T-helper 1 cell treated with Interleukin-12 subunit alpha and Interleukin-12 subunit beta and Interleukin-4 antibody, amounts not matched to agents 30 ng/mL and 1 ng/mL, for 36 hours (primary cell): ENCODE measurements at regions not wholly inside any gene's neighbourhood (a gene's known extent, or its start where the extent isn't known, plus 50 kb on each side); places are given as distances from the start of the nearest gene placed in this dataset.

Experiments
- intact Hi-C: fragments of 100-400 bp; cut with micrococcal nuclease; formaldehyde crosslinking; loops from one replicate; pipeline ENCODE4 v1.15.1; 2024

GRCh38 chr2:66382091-66382490 is 52.8 kb upstream of the MEIS1 start:
- intact Hi-C loops, result no loop called here

GRCh38 chr2:66379473-66379872 is 55.5 kb upstream of the MEIS1 start:
- intact Hi-C loops, result no loop called here

DNA sequence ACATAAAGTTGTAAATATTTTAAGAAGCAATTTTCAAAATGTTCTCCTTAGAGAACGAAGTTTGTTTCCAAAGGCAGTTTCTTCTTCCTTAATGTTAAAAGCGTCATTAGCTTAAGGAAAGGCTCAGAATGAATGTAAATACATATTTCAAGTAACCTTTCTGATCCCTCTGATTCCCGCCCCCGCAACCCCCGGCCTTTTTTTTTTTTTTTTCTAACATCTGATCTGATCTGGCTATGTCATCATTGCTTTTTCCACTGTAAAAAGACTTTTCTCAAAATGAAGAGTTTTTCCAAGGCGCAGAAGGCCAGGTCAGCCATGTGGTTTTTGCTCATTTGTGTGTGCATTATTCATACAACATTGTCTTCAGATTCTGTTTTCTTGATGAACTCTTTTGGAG is 57.1 kb upstream of the MEIS1 start:
- intact Hi-C loops, result no loop called here

- intact Hi-C loops, result no loop called here
Measured at GRCh38 chr2:66370824-66371223, 64.1 kb upstream of the MEIS1 start.

GRCh38 chr2:66366619-66367018 is 68.3 kb upstream of the MEIS1 start:
- intact Hi-C loops, result no loop called here

DNA sequence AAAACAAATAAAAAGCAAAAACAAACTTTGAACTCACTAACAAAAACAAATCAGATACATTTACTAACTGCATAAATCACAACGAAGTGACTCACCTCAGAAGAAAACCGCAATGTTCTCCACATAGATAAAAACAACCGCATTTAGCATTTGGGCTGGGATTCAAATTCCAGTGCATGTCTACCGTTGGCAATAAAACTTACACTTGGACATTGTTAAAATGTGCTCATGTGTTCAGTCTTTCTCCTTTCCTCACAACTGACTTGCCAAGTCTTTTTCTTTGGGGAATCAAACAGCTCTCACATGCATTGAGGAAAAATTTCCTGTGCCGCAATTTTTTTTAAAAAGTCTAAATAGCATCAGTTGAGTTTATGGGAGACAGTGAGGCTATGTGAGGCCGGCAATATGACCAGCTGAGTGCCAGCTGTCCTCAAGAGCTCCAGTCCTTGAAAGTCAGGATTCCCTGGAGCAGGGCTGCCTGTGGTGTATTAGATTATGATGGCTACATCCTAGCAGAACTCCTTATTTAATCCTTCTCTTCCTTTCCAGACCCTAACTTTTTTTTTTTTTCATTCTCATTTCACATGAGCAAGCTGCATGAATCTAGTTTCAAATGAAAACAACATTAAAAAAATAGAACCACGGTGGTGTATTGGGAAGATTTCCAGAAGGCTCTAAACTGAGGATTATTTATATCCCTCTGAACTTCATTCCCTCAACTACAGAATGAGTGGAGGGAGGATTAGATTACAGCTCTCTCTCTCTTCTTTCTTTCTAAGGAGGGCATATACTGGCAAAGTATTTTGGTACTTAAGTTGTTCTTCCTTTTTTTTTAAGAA is 70.2 kb upstream of the MEIS1 start:
- intact Hi-C loops, result no loop called here

DNA sequence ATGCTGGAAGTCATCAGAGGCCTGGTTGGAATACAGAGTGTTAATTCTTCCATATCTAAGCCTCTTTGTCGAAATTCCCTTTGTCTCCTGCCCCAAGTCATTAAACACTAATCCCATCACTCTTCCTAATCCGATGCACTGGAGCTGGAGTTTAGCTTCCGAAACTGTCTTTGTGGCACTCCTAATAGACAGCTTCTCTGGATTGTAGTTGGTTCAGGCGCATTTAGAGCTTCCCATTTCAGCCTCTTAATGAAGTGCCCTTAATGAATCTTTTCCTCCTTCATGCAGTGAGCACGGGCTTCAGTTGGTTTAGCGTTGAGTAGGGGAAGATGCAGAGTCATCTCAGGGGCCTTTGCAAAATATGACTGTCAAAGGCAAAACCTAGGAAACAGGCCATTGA is 72.2 kb upstream of the MEIS1 start:
- intact Hi-C loops, result no loop called here

GRCh38 chr2:66346231-66346664 is 88.7 kb upstream of the MEIS1 start:
- intact Hi-C loops, result no loop called here

DNA sequence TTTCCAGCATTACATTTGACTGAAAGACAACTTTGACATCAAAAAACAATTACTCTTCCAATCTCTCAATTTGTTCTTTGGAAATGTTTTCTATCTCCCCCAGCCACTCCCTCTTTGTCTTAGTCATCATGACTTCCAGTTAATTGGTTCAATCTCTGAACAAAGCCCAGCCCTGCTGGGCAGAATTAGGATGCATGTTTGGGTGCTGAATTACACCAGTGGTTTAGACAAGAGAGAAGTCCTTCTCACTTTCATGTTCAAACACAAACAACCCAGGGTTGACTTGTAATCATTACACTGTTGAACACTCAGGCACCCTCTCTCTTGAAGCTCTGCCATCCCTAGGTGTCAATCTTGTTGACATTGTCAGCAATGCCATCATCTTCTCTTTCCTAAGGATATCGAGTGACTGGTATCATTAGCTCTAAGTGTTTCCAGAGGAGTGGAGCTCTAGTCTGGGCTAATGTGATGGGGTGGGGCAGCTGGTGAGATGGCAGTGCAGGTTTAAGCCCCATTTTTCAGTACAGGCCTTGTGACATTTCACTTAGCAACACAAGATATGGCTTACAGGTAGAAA is 90.8 kb upstream of the MEIS1 start:
- intact Hi-C loops, result no loop called here

GRCh38 chr2:66343259-66343658 is 91.7 kb upstream of the MEIS1 start:
- intact Hi-C loops, result no loop called here

GRCh38 chr2:66340521-66340920 is 94.4 kb upstream of the MEIS1 start:
- intact Hi-C loops, result no loop called here

DNA sequence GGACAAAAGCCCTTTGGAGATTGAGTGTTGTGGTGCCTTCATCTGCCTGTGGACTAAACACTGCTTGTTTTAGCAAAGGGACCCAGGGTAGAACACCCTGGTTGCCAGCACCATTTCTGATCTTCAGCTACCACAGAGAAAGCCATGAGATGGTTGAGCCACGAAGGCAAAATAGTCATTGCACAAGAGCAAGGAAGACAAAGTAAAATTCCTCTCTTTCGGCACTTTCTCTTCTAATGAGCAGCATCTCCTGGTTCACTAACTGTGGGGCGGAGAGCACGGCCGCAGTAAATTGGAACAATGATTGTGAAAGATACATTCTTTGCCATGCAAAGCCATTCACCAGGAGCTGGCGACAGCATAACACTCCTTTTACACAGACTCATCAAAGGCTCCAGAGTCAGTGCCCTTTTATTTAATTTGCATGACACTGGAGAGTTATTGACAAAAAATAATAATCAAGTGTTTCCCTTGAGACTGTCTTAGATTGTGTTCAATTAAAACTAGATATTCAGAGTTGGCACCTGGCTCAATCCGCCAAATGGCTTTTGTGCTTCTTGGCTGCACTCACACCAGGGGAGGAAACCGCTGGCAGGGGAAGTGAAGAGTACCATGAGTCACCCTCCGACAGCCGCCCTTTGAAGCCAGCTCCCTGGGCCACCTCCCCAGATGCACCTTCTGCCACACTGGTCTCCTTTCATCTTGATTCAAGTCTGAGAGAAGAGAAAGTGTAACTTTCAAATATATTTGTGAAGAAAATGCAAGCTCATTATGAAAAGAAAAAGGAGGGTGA is 100.5 kb upstream of the MEIS1 start:
- intact Hi-C loops, result no loop called here

GRCh38 chr2:66331176-66331575 is 103.7 kb upstream of the MEIS1 start:
- intact Hi-C loops, result no loop called here

DNA sequence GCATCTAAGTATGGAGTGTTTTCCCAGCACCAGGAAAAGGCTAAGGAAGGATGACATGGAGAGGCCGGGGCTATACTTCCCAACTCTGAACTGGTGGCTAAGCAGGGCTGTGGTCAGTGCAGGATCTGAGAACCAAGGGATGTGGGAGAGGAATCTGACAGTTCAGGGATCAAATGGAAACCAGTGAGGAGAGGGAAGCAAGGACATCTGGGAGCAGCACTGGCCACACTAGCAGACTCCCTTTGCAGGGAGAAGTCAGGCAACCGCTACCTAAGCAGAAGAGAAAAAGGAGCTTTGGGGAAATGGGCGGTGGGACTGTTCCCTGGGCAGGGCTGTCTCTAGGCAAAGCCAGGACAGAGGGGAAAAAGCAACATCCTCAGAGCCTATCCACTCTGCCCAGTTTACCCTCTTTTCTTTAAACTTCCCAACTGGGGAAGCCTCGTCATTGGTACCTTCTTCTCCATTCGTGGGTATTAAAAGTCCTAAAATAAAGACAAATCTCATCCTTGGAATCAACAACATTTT is 105.8 kb upstream of the MEIS1 start:
- intact Hi-C loops, result no loop called here

GRCh38 chr2:66327066-66327740 is 107.7 kb upstream of the MEIS1 start:
- intact Hi-C loops, result no loop called here

GRCh38 chr2:66324909-66325528 is 109.9 kb upstream of the MEIS1 start:
- intact Hi-C loops, result no loop called here

GRCh38 chr2:66324356-66324755 is 110.6 kb upstream of the MEIS1 start:
- intact Hi-C loops, result no loop called here

DNA sequence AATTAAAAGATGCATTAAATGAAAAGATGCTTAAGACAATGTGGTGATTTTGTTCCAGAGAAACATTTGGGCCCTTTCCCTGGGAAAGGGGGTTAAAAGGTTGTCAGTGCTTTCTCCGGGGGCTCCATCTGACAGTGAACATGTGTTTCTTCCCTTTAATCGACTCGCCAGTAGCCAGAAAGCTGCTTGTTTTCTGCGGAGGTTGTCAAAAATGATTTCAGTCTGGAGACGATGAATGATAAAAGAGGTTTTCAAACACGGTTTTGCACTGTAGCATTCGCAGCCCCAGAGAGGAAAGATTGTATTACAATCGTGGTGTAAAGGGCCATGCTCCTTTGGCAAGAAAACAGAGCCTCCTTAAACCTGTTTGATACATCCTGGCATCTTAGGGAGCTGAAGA is 111.5 kb upstream of the MEIS1 start:
- intact Hi-C loops, result no loop called here

DNA sequence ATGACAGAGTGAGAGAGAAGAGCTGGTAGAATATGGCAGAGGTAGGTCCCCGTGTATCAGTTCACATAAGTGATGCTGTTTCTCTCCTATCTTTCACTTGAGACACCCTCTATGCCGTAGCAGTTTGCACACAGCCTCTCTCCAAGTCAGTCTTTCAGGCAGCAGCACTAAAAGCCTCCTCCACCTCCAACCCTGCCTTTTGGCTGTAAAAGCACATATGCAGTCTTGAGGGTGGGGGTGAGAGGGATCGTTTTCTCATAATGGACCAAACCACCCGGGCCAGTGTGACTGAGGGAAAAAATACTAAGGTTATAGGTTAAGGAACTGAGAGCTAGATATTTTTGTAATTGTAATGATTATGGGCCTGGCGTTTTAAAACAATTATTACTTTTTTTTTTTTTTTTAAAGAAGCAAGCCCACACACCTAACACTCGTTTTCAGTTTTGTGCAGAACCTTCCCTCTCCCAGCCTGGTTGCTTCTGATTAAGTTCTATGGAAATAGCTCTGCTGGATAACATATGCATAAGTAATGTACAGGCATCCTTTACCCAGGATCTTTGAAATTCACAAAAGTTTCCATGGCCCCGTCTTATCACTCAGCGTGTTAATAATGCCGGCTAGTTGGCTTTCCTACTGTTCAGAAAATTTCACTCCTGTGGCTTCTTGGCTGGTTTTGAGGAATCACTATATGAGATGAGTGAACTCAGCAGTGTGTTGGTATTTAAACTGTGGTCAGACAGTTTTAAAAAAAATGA is 112.2 kb upstream of the MEIS1 start:
- intact Hi-C loops, result no loop called here

GRCh38 chr2:66318009-66318561 is 116.8 kb upstream of the MEIS1 start:
- intact Hi-C loops, result no loop called here
